ENCODE measurements at regions not wholly inside any gene's neighbourhood (a gene's known extent, or its start where the extent isn't known, plus 50 kb on each side); places are given as distances from the start of the nearest gene placed in this dataset.
"Not testable (repeated sequence)": the region's sequence is repeated elsewhere in the genome, so short reads cannot be mapped to it uniquely, and the experiment has no call there.

DNA sequence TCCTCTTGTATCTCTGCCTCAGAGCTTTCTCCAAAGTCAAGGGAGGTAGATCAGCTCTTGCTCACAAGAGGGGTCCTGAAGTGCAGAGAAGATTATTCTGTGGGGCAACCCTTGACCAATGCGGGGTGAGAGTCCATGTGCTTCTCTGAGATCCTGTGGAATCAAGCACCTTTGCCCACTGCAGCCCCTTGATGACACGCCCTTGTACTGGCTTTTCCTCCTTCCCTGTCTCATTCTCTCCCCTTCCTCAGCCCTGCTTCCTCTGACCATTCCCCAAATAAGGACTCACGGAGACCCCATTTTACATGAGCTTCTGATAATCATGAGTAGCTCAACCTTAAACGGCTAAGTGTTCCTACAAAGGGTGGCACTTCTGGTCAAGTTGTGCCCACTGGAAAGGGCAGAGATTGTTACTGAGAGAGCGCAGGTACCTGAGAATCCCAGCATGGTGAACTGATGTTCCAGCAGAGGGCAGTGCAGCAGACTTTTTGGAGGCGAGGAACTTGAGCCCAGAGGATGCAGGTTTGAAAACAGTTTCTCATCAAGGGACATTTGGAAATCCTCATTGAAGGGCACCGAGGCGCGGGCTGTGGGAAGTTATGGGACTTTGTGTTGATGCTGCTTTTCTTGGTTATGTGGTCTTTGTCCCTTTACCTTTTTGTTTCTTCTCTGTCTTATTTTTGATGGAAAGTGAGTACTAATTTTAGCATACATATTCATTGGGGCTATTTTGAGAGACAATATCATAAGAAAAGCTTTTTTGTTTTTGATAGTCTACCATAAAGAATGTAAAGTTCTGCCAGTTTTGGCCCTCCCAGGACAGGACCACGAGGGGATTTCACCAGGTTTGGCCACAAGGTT is 201.3 kb downstream of the RBM46 start:
- peak; percentile 26 for DNase-seq

- DNase-seq: no peak
Measured at GRCh38 chr4:154983714-154984113, 202.6 kb downstream of the RBM46 start.

- no peak for DNase-seq
Measured at GRCh38 chr4:154984148-154984547, 203.1 kb downstream of the RBM46 start.

GRCh38 chr4:154984616-154985015 is 203.5 kb downstream of the RBM46 start:
- DNase-seq: no peak

- DNase-seq: no peak
Measured at GRCh38 chr4:154985673-154986072, 204.6 kb downstream of the RBM46 start.

GRCh38 chr4:154988511-154988910 is 207.4 kb downstream of the RBM46 start:
- no peak for DNase-seq

DNA sequence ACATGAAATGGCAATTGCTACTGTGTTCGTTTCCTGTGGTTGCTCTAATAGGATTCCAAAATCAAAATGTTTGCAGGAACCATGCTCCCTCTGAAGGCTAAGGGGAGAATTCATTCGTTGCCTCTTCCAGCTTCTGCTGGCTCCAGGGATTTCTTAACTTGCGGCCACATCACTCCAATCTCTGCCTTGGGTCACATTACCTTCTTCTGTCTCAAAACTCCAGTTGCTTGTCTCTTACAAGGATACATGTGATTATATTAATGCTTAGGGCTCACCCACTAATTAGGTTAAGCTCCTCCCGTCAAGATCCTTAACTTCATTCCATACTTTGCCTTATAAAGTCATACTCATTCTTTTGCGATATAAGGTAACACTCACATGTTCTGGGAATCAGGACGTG is 208.4 kb downstream of the RBM46 start:
- no peak for DNase-seq

- DNase-seq: not testable (repeated sequence)
Measured at GRCh38 chr4:154997866-154998265, 210.6 kb upstream of the NPY2R start.

DNA sequence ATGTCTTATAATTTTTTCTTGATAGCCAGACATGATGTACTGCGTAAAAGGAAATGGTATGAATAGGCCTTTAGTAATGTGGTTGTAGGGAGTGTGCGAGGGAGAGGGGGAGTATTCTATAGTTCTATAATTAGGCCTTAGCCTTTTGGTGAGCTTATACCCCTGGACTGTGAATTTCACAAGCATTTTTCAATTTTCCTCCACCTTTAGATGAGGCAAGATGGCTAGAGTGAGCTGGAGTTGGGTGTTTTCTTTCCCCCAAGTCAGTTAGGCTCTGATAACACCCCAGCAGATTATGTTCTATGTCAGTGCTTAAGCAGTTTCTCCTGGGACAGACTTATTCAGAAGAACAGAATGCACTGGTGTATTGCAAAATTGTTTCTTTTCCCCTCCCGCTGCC is 210.2 kb upstream of the NPY2R start:
- DNase-seq: no peak

DNA sequence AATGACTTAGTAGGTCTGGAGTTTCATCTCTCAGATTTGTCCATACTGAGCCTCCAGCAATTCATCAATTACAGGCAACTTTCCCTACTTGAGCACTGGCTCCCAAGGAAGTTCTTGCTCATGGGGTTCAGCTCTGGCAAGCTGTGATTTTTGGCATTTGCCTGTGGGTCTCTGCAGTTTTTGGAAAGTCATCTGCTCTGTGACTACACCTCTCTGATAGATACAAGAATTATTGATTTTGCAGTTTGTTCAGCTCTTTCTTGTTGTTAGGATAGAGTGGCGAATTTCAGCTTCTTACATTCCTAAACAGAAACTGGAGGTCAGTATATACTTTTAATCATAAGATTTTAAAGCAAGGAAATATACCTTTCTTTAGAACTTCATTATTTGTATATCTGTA is 209.7 kb upstream of the NPY2R start:
- no peak for DNase-seq

DNA sequence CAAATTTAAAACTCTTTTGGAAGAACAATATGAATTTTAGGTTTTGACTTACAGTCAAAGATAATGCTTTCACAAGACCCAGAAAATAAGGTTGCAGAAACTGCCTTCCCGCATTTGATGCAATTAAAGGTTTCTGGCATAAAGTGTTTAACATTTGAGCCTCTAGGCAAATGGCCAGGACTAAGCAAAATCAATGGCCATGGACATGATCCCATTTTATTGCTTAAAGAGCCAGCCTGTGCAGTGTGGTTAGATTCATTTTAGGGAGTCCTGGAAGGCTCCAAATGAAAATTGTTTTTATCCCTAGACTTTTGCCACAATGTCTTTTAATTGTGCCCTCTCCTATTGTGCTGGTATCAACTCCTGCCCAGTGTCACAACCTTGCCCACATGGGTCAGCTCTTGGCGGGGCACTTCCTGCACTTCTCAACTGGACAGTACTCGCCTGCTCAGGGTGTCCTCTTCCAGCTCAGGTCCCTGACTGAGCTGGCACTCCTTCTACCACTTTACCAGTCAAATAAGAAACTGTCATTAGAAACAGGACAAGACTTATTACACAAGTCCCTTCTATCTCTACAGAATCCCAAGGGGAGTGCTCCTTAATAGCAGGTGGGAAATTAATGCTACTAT is 208.4 kb upstream of the NPY2R start:
- DNase-seq: no peak

DNA sequence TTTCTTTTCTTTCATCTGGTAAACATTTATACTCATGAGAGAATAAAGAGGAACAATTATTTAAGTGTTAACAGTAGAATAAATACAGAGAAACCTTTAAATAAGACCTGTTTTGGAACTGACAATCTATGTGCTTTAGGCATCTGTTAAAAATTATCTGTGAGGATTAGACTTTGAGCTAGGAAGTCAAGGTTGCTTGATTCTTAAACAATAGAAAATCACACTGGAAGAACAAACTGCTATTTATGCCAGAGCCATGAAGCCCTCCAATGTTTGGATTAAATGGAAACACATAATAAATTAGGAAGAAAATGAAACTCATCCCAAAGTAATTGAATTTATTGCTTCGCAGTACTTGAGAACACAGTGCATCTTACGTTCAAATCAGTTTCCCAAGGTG is 207.2 kb upstream of the NPY2R start:
- no peak for DNase-seq

GRCh38 chr4:155005395-155006090 is 202.9 kb upstream of the NPY2R start:
- DNase-seq: no peak

DNA sequence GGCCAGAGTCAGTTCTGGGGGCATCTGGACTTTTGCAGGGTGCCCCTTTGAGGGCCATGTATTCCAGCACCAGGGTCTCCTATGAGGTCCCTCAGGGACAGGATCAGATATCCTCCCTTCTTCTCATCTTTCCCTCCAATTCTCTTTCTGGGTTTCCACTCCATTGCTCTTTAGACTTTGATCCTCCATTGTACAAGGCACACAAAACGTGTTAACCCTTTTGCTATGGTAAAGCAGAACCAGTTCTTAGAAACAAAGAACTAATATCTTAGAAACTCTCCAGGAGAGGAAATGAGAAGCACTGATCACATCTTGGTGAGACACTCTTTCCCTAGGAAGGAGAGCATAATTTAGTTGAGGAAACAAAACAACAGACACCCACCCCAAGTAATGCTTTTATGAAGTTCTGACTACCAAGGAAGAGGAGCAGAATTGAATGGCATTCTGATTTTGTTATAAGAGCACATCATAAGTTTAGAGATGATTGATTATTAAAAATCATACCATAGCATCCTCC is 200.7 kb upstream of the NPY2R start:
- no peak for DNase-seq

GRCh38 chr4:155008389-155008788 is 200.0 kb upstream of the NPY2R start:
- no peak for DNase-seq

- DNase-seq: no peak
Measured at GRCh38 chr4:155009288-155009687, 199.1 kb upstream of the NPY2R start.

DNA sequence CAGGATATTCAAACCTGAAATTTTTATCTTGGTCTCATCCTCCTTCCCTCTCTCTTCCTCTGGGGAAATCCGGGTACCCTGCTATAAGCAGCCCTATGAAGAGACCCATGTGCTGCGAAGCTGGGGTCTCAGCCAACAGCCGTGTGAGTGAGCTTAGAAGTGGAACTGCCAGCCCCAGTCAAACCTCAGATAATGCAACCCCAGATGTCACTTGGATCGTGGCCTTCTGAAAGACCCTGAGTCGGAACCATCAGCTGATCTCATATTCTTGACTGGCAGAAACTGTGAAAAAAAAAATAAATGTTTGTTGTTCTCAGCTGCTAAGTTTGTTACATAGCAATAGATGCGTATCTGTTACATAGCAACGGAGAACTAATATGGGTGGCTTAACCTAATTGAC is 198.1 kb upstream of the NPY2R start:
- DNase-seq: no peak

DNA sequence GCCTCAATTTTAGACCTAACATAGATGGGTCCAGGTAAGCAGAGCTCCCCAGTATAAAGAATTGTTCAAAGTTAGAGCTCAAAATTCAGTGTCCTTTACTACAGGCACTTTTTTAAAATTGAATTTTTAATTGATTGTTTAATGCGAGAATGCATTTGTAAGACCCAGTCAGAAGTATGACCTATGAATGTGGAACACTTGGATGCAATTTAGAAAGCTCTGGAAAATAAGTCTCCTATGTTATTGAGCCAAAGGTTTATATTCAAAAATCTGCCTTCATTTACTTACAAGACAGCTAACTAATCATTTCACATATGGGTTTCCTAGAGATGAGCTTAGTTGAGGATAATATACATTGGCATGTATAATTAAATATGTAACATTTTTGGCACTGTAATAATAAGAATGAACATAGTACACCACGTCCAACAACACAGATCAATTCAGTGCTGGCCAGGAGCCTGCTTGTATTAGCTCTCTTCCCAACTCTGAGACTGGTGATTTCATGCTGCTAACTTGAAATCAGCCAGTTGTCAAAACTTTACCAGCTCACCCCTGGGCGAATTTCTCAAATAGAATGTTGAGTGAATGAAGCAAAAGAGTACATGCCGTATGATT is 197.2 kb upstream of the NPY2R start:
- no peak for DNase-seq

DNA sequence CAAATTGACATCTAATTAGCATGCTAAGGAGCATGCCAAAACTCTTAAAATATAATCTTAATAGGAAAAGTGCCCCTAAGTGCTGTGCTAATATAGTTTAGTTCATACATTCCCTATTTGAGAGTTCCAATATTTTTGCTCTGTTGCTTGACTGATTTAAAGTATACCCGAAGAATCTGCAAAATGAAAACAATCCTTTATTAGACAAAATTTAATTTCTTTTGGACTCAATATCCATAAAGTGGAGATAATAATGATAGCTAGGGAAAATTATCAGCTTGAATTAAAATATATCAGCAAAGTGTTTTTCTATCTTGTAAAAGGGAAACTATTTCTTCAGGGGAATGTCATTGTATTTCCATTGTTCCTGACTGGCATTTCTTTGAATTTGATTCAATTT is 196.0 kb upstream of the NPY2R start:
- no peak for DNase-seq

DNA sequence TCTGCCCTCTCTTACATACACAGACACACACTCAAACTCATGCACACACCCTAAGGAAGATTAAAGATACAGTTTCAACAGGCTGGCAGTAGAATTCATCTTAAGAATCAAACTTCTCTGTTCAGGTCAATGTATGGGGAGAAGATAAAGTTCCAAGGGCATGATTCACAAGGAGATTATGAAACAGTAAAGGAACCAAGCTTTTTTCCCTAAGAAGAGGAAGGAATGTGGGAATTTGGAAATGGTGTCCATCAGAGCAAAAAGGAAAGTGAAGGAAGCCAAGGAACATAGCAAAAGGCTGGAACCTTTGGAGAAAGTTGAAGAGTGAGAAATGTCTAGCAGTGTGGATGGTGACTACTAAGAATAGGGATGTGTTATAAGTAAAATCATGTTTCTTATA is 191.0 kb upstream of the NPY2R start:
- DNase-seq: no peak

DNA sequence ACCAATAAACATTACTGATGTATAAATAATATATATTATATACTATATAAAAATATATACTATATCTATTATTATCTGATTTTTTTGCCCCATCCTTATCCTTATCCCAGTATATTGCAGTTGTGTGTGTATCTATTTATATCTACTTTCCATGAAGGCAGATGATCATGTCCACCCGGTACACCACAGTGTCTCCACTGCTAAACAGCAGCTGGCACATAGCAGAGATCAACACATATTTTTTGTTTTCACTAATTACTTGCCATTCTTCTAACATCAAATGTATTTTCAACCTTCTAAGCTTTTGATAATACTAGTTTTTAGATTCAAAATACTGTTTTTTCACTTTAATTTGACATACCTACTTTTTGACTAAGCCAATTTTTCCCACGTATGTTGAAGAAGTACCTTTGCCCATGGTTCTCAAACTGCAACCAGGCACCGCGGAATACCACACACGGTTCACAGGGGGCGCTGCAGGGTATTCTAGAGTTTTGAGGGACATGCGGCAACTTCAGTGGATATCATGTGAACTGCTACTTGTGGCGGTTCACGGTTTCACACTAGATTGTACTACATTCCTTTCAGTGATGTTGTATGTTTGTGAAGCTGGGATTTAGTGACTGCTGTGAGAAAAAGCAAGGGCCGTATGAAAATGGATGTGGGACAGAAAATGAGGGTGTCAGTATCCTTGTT is 182.5 kb upstream of the NPY2R start:
- DNase-seq: peak; percentile 11

DNA sequence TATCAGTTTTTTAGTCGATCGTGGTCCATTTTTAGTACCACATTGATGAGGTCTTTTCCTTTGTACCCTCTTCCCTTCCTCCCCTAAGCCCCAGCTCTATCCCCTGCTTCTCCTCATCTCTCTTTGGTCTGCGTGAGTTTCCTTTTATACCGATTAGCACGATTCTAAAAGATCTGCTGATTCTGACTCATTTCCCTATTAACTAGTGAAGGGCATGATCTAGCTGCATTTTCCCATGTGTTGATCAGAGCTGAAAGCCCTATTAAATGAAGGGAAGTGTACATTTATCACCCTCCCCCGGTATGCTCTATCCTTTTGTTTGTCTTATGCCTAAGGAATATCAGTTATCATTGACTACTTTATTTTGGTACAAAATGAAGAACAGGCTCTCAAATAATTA is 181.7 kb upstream of the NPY2R start:
- no peak for DNase-seq

Data from right kidney (tissue), 1 donor.